ENCODE measurements at regions not wholly inside any gene's neighbourhood (a gene's known extent, or its start where the extent isn't known, plus 50 kb on each side); places are given as distances from the start of the nearest gene placed in this dataset.
"Not testable (repeated sequence)": the region's sequence is repeated elsewhere in the genome, so short reads cannot be mapped to it uniquely, and the experiment has no call there.

- H3K9me3 ChIP-seq (ENCODE audit: control insufficient read depth in 4 of 4, low read length in 3 of 4), result no peaks in the 10 kb centered on the region
- no peak overlapping the region for H3K27ac ChIP-seq (ENCODE audit: low read depth in 1 of 2, low read length in 2 of 2)
- TF ChIP-seq NR2F2 (IDR thresholded peaks at IDR 0.05), result no peak
- TF ChIP-seq MAX (IDR thresholded peaks at IDR 0.05), result no peak
- TF ChIP-seq HNF4A (conservative IDR thresholded peaks at IDR 0.05), result no peak
- TF ChIP-seq TAF1 (conservative IDR thresholded peaks at IDR 0.05), result no peak
- no peak for TF ChIP-seq REST (IDR thresholded peaks at IDR 0.05)
- TF ChIP-seq FOXA1 (IDR thresholded peaks at IDR 0.05), result no peak
- no peak for TF ChIP-seq ATF3 (IDR thresholded peaks at IDR 0.05)
- no peak for TF ChIP-seq FOXA2 (IDR thresholded peaks at IDR 0.05)
- no peak for TF ChIP-seq RXRA (IDR thresholded peaks at IDR 0.05)
- no peak for TF ChIP-seq HNF4G (IDR thresholded peaks at IDR 0.05)
- TF ChIP-seq EGR1 (IDR thresholded peaks at IDR 0.05; ENCODE audit: low read depth in 2 of 2), result no peak
- TF ChIP-seq CTCF (IDR thresholded peaks at IDR 0.05; ENCODE audit: low read depth, low read length, missing input control), result no peak
- no peak for TF ChIP-seq JUND (IDR thresholded peaks at IDR 0.05)
- TF ChIP-seq YY1 (IDR thresholded peaks at IDR 0.05), result no peak
- no peak for TF ChIP-seq GABPA (IDR thresholded peaks at IDR 0.05 in 1 of 2, conservative IDR thresholded peaks at IDR 0.05 in 1 of 2)
- TF ChIP-seq RAD21 (IDR thresholded peaks at IDR 0.05), result no peak
- no peak for TF ChIP-seq SP1 (IDR thresholded peaks at IDR 0.05)
- H3K9ac ChIP-seq (ENCODE audit: low read depth in 1 of 2, low read length in 2 of 2), result no peak overlapping the region
- 75% methylated on average over 6 of the region's 6 CpGs for WGBS
- no peak for DNase-seq (ENCODE audit: low spot score)
- no peak overlapping the region for H3K4me3 ChIP-seq (ENCODE audit: low read depth in 1 of 3, low read length in 3 of 3)
- H3K36me3 ChIP-seq (ENCODE audit: control insufficient read depth in 4 of 4, insufficient read depth in 3 of 4, low read depth in 1 of 4, low read length in 3 of 4), result no peaks in the 10 kb centered on the region
- H3K27me3 ChIP-seq (ENCODE audit: control insufficient read depth in 4 of 4, insufficient read depth in 4 of 4, low read length in 3 of 4), result no peaks in the 10 kb centered on the region
- no peaks in the 10 kb centered on the region for H3K4me1 ChIP-seq (ENCODE audit: control insufficient read depth in 4 of 4, insufficient read depth in 4 of 4, low read length in 3 of 4)
Measured at GRCh38 chr7:49497471-49497870, 276.0 kb upstream of the VWC2 start.

GRCh38 chr7:49500741-49501140, 272.7 kb upstream of the VWC2 start:
- H3K4me1 ChIP-seq (ENCODE audit: control insufficient read depth in 4 of 4, insufficient read depth in 4 of 4, low read length in 3 of 4), result no peaks in the 10 kb centered on the region
- no peak for DNase-seq (ENCODE audit: low spot score)
- H3K9ac ChIP-seq (ENCODE audit: low read depth in 1 of 2, low read length in 2 of 2), result no peak overlapping the region
- TF ChIP-seq YY1 (IDR thresholded peaks at IDR 0.05) (no peak), RXRA (IDR thresholded peaks at IDR 0.05) (no peak), JUND (IDR thresholded peaks at IDR 0.05) (no peak), EGR1 (IDR thresholded peaks at IDR 0.05; ENCODE audit: low read depth in 2 of 2) (no peak), FOXA2 (IDR thresholded peaks at IDR 0.05) (no peak), FOXA1 (IDR thresholded peaks at IDR 0.05) (no peak), HNF4A (conservative IDR thresholded peaks at IDR 0.05) (no peak), HNF4G (IDR thresholded peaks at IDR 0.05) (no peak), ZBTB33 (IDR thresholded peaks at IDR 0.05) (no peak)
- no peaks in the 10 kb centered on the region for H3K36me3 ChIP-seq (ENCODE audit: control insufficient read depth in 4 of 4, insufficient read depth in 3 of 4, low read depth in 1 of 4, low read length in 3 of 4)
- no peaks in the 10 kb centered on the region for H3K9me3 ChIP-seq (ENCODE audit: control insufficient read depth in 4 of 4, low read length in 3 of 4)
- H3K27ac ChIP-seq (ENCODE audit: low read depth in 1 of 2, low read length in 2 of 2), result no peak overlapping the region
- 73% methylated on average over 2 of the region's 2 CpGs for WGBS
- H3K4me3 ChIP-seq (ENCODE audit: low read depth in 1 of 3, low read length in 3 of 3), result no peak overlapping the region
- no peaks in the 10 kb centered on the region for H3K27me3 ChIP-seq (ENCODE audit: control insufficient read depth in 4 of 4, insufficient read depth in 4 of 4, low read length in 3 of 4)

GRCh38 chr7:49507206-49507605, 266.2 kb upstream of the VWC2 start:
- H3K27ac ChIP-seq (ENCODE audit: low read depth in 1 of 2, low read length in 2 of 2); DNase-seq (ENCODE audit: low spot score); H3K4me1 ChIP-seq (ENCODE audit: control insufficient read depth in 4 of 4, insufficient read depth in 4 of 4, low read length in 3 of 4); H3K9ac ChIP-seq (ENCODE audit: low read depth in 1 of 2, low read length in 2 of 2); H3K36me3 ChIP-seq (ENCODE audit: control insufficient read depth in 4 of 4, insufficient read depth in 3 of 4, low read depth in 1 of 4, low read length in 3 of 4); H3K27me3 ChIP-seq (ENCODE audit: control insufficient read depth in 4 of 4, insufficient read depth in 4 of 4, low read length in 3 of 4); H3K9me3 ChIP-seq (ENCODE audit: control insufficient read depth in 4 of 4, low read length in 3 of 4); H3K4me3 ChIP-seq (ENCODE audit: low read depth in 1 of 3, low read length in 3 of 3): not testable (repeated sequence)
- 28% methylated on average over 2 of the region's 2 CpGs for WGBS

All from liver (tissue), 8 donors.